IMR-90 (cell line): ENCODE measurements at regions not wholly inside any gene's neighbourhood (a gene's known extent, or its start where the extent isn't known, plus 50 kb on each side); places are given as distances from the start of the nearest gene placed in this dataset.

Source experiments
- ATAC-seq: fragments of 200-7000 bp; cut with Tn5 transposase; 2 replicates; pipeline ENCODE4 v1.9.1; 2020; ENCODE audit warnings: low read depth, mild to moderate bottlenecking, moderate library complexity
- BruUV-seq: library from RNA; stranded (reverse); fragments of 400-500 nt; replicated peaks from 2 replicates; lab custom pipeline; 2021; lab: Mats Ljungman, UMichigan
- CTCF ChIA-PET: fragments of 300-600 bp; formaldehyde crosslinking; extraction: SDS; loops from one replicate; lab custom pipeline; 2021; ENCODE audit warnings: antibody characterized with exemption; lab: Yijun Ruan, JAX
- POLR2A ChIA-PET: fragments of 300-600 bp; sonication (Branson Sonifier 250); formaldehyde crosslinking; loops from one replicate; lab custom pipeline; 2022; ENCODE audit warnings: antibody characterized with exemption; ENCODE audit not compliant: unreplicated experiment; lab: Charles Lee
- DNase-seq: peaks from one replicate; pipeline ENCODE4 v3.0.0; 2013
- H2AFZ ChIP-seq: replicated peaks from 2 replicates; pipeline ENCODE3; 2013; ENCODE audit warnings: low read length, mild to moderate bottlenecking; ENCODE audit not compliant: poor library complexity
- H2AK5ac ChIP-seq: 2 replicates; pipeline ENCODE4 v1.6.1; 2013; ENCODE audit warnings: low read depth, low read length, inconsistent platforms
- H2AK9ac ChIP-seq: replicated peaks from 2 replicates; pipeline ENCODE3; 2013; ENCODE audit warnings: mild to moderate bottlenecking, low read depth, low read length, moderate library complexity; ENCODE audit not compliant: poor library complexity
- H2BK120ac ChIP-seq: 2 replicates; pipeline ENCODE4 v1.6.1; 2013; ENCODE audit warnings: low read depth, low read length, inconsistent platforms
- H2BK15ac ChIP-seq: 3 replicates; pipeline ENCODE4 v1.6.1; 2013; ENCODE audit warnings: low read depth, low read length, inconsistent platforms
- H2BK20ac ChIP-seq: 2 replicates; pipeline ENCODE4 v1.6.1; 2013; ENCODE audit warnings: low read depth, mild to moderate bottlenecking, inconsistent platforms, low read length, moderate library complexity
- H2BK5ac ChIP-seq: 2 replicates; pipeline ENCODE4 v1.6.1; 2013; ENCODE audit warnings: mild to moderate bottlenecking, low read depth, low read length, inconsistent platforms; ENCODE audit not compliant: poor library complexity, severe bottlenecking
- H3K14ac ChIP-seq: replicated peaks from 2 replicates; pipeline ENCODE4 v1.6.1; 2013; ENCODE audit warnings: low read depth, low read length, inconsistent platforms
- H3K18ac ChIP-seq: 2 replicates; pipeline ENCODE4 v1.6.1; 2013; ENCODE audit warnings: low read depth, low read length, control low read depth
- H3K23ac ChIP-seq: 2 replicates; pipeline ENCODE4 v1.6.1; 2013; ENCODE audit warnings: low read depth, low read length, inconsistent platforms
- H3K27ac ChIP-seq: 2 replicates; pipeline ENCODE4 v1.5.1; 2013; ENCODE audit warnings: mild to moderate bottlenecking, control low read depth, low read length; ENCODE audit not compliant: insufficient read depth
- H3K27me3 ChIP-seq: 2 replicates; pipeline ENCODE4 v1.6.1; 2013; ENCODE audit warnings: low read length; ENCODE audit not compliant: control insufficient read depth, insufficient read depth
- H3K36me3 ChIP-seq: 2 replicates; pipeline ENCODE4 v1.6.1; 2013; ENCODE audit warnings: low read length, mixed read lengths; ENCODE audit not compliant: control insufficient read depth, insufficient read depth
- H3K4ac ChIP-seq: 2 replicates; pipeline ENCODE4 v1.6.1; 2013; ENCODE audit warnings: low read depth, low read length, inconsistent platforms
- H3K4me1 ChIP-seq: 2 replicates; pipeline ENCODE4 v1.6.1; 2013; ENCODE audit warnings: low read length, mixed read lengths; ENCODE audit not compliant: control insufficient read depth, insufficient read depth
- H3K4me2 ChIP-seq: 2 replicates; pipeline ENCODE4 v1.6.1; 2013; ENCODE audit warnings: low read depth, mild to moderate bottlenecking, control low read depth, low read length, moderate library complexity
- H3K4me3 ChIP-seq: 2 replicates; pipeline ENCODE4 v1.5.1; 2013; ENCODE audit warnings: low read depth, mild to moderate bottlenecking, control low read depth, low read length, moderate library complexity; ENCODE audit not compliant: insufficient read depth
- H3K56ac ChIP-seq: 2 replicates; pipeline ENCODE4 v1.6.1; 2013; ENCODE audit warnings: low read length, inconsistent platforms; ENCODE audit not compliant: insufficient read depth; ENCODE audit errors: extremely low read depth
- H3K79me1 ChIP-seq, 2 experiments: 2 replicates each; pipeline ENCODE4 v1.6.1; 2013; ENCODE audit warnings: low read length in 2 of 2, inconsistent platforms in 1 of 2, low read depth in 1 of 2
- H3K9ac ChIP-seq: 2 replicates; pipeline ENCODE4 v1.6.1; 2013; ENCODE audit warnings: low read depth, low read length, control low read depth
- H3K9me1 ChIP-seq: 2 replicates; pipeline ENCODE4 v1.6.1; 2013; ENCODE audit warnings: low read length, inconsistent platforms; ENCODE audit not compliant: insufficient read depth
- H3K9me3 ChIP-seq: 2 replicates; pipeline ENCODE4 v1.6.1; 2013; ENCODE audit warnings: low read length; ENCODE audit not compliant: control insufficient read depth, insufficient read depth
- H4K20me1 ChIP-seq: 2 replicates; pipeline ENCODE4 v1.6.1; 2013; ENCODE audit warnings: low read length, inconsistent platforms; ENCODE audit not compliant: insufficient read depth
- H4K5ac ChIP-seq: 2 replicates; pipeline ENCODE4 v1.6.1; 2013; ENCODE audit warnings: mild to moderate bottlenecking, low read depth, low read length, control low read depth
- H4K8ac ChIP-seq, 2 experiments: 2 replicates each; pipeline ENCODE4 v1.6.1; 2013; ENCODE audit warnings: low read depth in 2 of 2, low read length in 2 of 2, control low read depth in 1 of 2, inconsistent platforms in 1 of 2
- H4K91ac ChIP-seq: 2 replicates; pipeline ENCODE4 v1.6.1; 2013; ENCODE audit warnings: low read depth, low read length, inconsistent platforms; ENCODE audit not compliant: insufficient read depth
- CHD1 ChIP-seq: IDR thresholded peaks from 2 replicates; pipeline ENCODE4 v1.6.1; 2012; ENCODE audit warnings: low read depth, low read length, improper control_type of control experiment
- ELK1 ChIP-seq: fragments of 150-350 bp; IDR thresholded peaks from 2 replicates; pipeline ENCODE4 v1.6.1; 2016; ENCODE audit warnings: low read depth, mild to moderate bottlenecking, low read length, moderate library complexity, borderline replicate concordance
- FOS ChIP-seq: fragments of 150-350 bp; IDR thresholded peaks from 2 replicates; pipeline ENCODE4 v1.6.1; 2016; ENCODE audit warnings: low read depth, low read length
- MAZ ChIP-seq: IDR thresholded peaks from 2 replicates; pipeline ENCODE4 v1.6.1; 2012; ENCODE audit warnings: low read depth, mild to moderate bottlenecking, low read length, improper control_type of control experiment, moderate library complexity, borderline replicate concordance
- MXI1 ChIP-seq: IDR thresholded peaks from 2 replicates; pipeline ENCODE4 v1.6.1; 2012; ENCODE audit warnings: low read depth, mild to moderate bottlenecking, low read length, moderate library complexity, borderline replicate concordance
- WGBS, 2 experiments: methylation state at CpG; one replicate each; pipeline versions ENCODE4 v1.1.5 to v1.1.7; 2013; ENCODE audit warnings: missing lambda C conversion rate in 2 of 2; ENCODE audit not compliant: insufficient read length in 1 of 2; ENCODE audit errors: extremely low coverage in 2 of 2; 5-methylcytosine and 5-hydroxymethylcytosine counted together
- dilution Hi-C: fragments of 300-500 bp; cut with HindIII; formaldehyde crosslinking; loops from one replicate; pipeline ENCODE4 v1.14.3; 2018; ENCODE audit warnings: low sequenced_read_pairs; ENCODE audit not compliant: unreplicated experiment
- in situ Hi-C: fragments of 300-500 bp; cut with MboI; formaldehyde crosslinking; loops from 3 replicates; pipeline ENCODE4 v1.14.3; 2019; ENCODE audit warnings: low sequenced_read_pairs, inconsistent platforms, mixed read lengths
- intact Hi-C: fragments of 100-400 bp; cut with micrococcal nuclease; formaldehyde crosslinking; loops from 2 replicates; pipeline ENCODE4 v1.10.0; 2022

- Histone ChIP-seq H2BK15ac (no peak overlapping the region; the same call in 2 of the 3 replicates), H4K8ac (no peak overlapping the region), H2AK9ac (no peak overlapping the region), H3K9me1 (0 out of 2 replicates have a peak, but pooled peaks cover 8% of the 10 kb centered on the region), H3K9ac (no peak overlapping the region), H3K4me1 (peaks cover 7% of the 10 kb centered on the region; the same call in 1 of the 2 replicates), H3K79me1 (peaks cover 0 to 3% of the 10 kb centered on the region in 2 experiments; a peak in 1 of 4 replicates), H2BK120ac (peak overlapping the region; percentile 32), H4K91ac (no peak overlapping the region), H3K4me3 (no peak overlapping the region), H3K14ac (peak overlapping the region; percentile 14; the same call in 1 of the 2 replicates), H2AK5ac (no peak overlapping the region; the same call in 1 of the 2 replicates), H3K23ac (no peak overlapping the region), H3K36me3 (no peaks in the 10 kb centered on the region), H4K5ac (no peak overlapping the region), H3K27ac (no peak overlapping the region), H3K56ac (no peak overlapping the region), H4K20me1 (no peaks in the 10 kb centered on the region), H3K18ac (no peak overlapping the region), H2BK5ac (no peak overlapping the region), H3K4me2 (no peak overlapping the region), H2BK20ac (peak overlapping the region; percentile 20), H3K4ac (0 out of 2 replicates have a peak overlapping the region, but pooled peaks have one; percentile 15), H2AFZ (no peak overlapping the region), H3K9me3 (no peaks in the 10 kb centered on the region), H3K27me3 (no peaks in the 10 kb centered on the region)
- TF ChIP-seq FOS: no peak
- TF ChIP-seq CHD1: no peak
- no peak for TF ChIP-seq ELK1
- no peak for TF ChIP-seq MAZ
- no peak for TF ChIP-seq MXI1
- DNase-seq: peak; percentile 41
- no peak for ATAC-seq
- dilution Hi-C loops (no loop called here), in situ Hi-C loops (no loop called here), intact Hi-C loops (no loop called here)
- ChIA-PET CTCF (interaction anchor here (1.6 kb wide), 1 partner anchor 87 kb away, joined by 3 read pairs; no protein-coding TSS in a partner anchor), POLR2A (no interaction called here)
- WGBS, 2 experiments: 91% methylated on average over 3 of the region's 6 CpGs; no CpG with 5 or more reads in 1 of the 2 experiments
- no TSS peak for BruUV-seq
Measured at GRCh38 chr7:131166066-131166465, 161.6 kb upstream of the MKLN1 start.
